Epithelial cell of esophagus (primary cell): ENCODE measurements at regions not wholly inside any gene's neighbourhood (a gene's known extent, or its start where the extent isn't known, plus 50 kb on each side); places are given as distances from the start of the nearest gene placed in this dataset.

Experiments used
- DNase-seq: peaks from one replicate; pipeline ENCODE4 v3.0.0; 2010; ENCODE audit warnings: low read depth
- H3K4me3 ChIP-seq: 2 replicates; pipeline ENCODE4 v1.5.1; 2011; ENCODE audit warnings: mild to moderate bottlenecking, low read length, control low read depth
- CTCF ChIP-seq: IDR thresholded peaks from 2 replicates; pipeline ENCODE4 v1.5.1; 2011; ENCODE audit warnings: low read depth, mild to moderate bottlenecking, low read length, control low read depth, inconsistent platforms; ENCODE audit not compliant: insufficient read depth; ENCODE audit errors: missing control alignments

GRCh38 chr18:78154853-78155252, 824.8 kb upstream of the SALL3 start:
- H3K4me3 ChIP-seq = no peak overlapping the region
- no peak for TF ChIP-seq CTCF
- DNase-seq = no peak

DNA sequence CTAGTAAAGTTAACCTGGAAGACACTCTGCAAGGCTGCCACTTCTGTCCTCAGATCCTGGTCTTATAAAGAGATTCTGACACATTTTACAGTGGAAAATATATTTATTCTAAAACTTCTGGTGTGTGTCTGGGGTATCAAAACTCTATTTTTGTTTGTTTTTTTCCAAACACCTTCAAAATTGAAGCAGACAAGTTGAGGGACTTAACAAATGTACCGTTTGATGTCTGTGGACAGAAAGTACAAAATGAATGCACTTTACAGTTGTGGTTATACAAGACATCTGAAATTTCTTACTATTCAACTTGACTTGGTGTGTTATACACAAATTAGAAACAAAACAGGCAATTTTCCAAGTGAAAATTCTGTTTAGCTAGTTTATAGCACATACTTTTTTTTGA, 823.2 kb upstream of the SALL3 start:
- TF ChIP-seq CTCF = no peak
- DNase-seq = no peak
- H3K4me3 ChIP-seq = no peak overlapping the region

DNA sequence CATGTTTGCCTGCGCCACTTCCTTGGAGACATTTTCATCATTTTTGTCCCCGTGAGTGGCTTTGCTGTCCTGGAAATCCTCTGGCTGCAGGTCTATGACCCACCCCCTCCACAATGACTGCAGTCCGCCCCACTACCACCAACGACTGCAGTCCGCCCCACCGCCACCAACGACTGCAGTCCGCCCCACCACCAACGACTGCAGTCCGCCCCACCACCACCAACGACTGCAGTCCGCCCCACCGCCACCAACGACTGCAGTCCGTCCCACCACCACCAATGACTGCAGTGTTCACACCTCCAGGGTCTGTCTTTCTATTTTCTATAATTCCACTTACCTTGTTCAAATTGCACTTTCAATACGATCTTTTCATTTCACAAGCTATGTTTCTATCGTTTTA, 820.7 kb upstream of the SALL3 start:
- TF ChIP-seq CTCF = no peak

GRCh38 chr18:78159397-78159796, 820.2 kb upstream of the SALL3 start:
- no peak for DNase-seq
- no peak for TF ChIP-seq CTCF
- no peak overlapping the region for H3K4me3 ChIP-seq

More for the DNA sequence above, 820.7 kb upstream of the SALL3 start:
- no peak overlapping the region for H3K4me3 ChIP-seq
- DNase-seq = no peak

DNA sequence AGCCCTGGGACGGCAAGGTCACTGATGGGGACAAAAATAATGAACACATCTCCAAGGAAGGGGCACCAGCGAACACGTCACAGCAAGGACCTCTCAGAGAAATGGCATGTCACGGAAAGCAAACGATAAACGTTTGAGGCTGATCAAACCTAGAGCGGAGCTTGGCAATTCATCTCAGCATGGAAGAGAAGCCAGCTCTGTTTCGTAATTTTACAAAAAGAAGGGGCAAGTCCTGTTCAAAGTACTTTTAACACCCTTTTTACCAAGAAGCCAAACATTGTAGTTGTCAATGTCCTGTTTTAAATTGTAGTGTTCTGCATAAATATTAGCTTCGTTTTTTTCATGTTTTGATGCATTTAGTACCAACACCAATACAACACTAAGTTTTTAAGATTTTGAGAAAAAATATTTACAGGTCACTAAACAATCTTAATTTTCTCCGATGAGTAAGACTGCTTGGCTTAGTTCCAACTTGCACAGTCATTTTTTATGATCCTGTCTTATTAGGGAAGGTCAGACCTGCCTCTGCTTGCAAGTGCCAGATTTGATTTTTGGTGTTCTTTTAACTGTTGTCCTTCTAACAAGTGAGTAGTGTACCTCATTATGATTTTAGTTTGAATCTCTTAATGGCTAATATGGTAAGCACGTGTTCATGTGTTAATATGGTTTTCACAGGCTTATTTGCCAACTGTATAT, 818.5 kb upstream of the SALL3 start:
- peak; percentile 44 for DNase-seq
- H3K4me3 ChIP-seq = no peak overlapping the region
- no peak for TF ChIP-seq CTCF

- no peak for TF ChIP-seq CTCF
These were observed 814.1 kb upstream of the SALL3 start for GRCh38 chr18:78165525-78165924.

GRCh38 chr18:78168526-78168925, 811.1 kb upstream of the SALL3 start:
- TF ChIP-seq CTCF = no peak
- H3K4me3 ChIP-seq = no peak overlapping the region
- DNase-seq = no peak

More at GRCh38 chr18:78165525-78165924, 814.1 kb upstream of the SALL3 start:
- no peak for DNase-seq
- no peak overlapping the region for H3K4me3 ChIP-seq
